Mesodermal cell (in vitro differentiated cells): ENCODE measurements at regions not wholly inside any gene's neighbourhood (a gene's known extent, or its start where the extent isn't known, plus 50 kb on each side); places are given as distances from the start of the nearest gene placed in this dataset.
"Not testable (repeated sequence)": the region's sequence is repeated elsewhere in the genome, so short reads cannot be mapped to it uniquely, and the experiment has no call there.

Source experiments
- H3K27ac ChIP-seq: 2 replicates; pipeline ENCODE4 v1.7.0; 2013; ENCODE audit warnings: mild to moderate bottlenecking, low read depth, low read length, moderate library complexity; ENCODE audit not compliant: severe bottlenecking
- H3K36me3 ChIP-seq: 2 replicates; pipeline ENCODE4 v1.7.1; 2013; ENCODE audit warnings: mild to moderate bottlenecking, low read length, moderate library complexity; ENCODE audit not compliant: control insufficient read depth, insufficient read depth
- H3K4me1 ChIP-seq: one replicate; pipeline ENCODE4 v1.7.1; 2013; ENCODE audit warnings: mild to moderate bottlenecking, low read length; ENCODE audit not compliant: insufficient read depth, control insufficient read depth, poor library complexity, severe bottlenecking
- H3K4me3 ChIP-seq: 2 replicates; pipeline ENCODE4 v1.7.0; 2013; ENCODE audit warnings: low read length, control low read depth, mild to moderate bottlenecking; ENCODE audit not compliant: insufficient read depth, poor library complexity, severe bottlenecking; ENCODE audit errors: extremely low read depth
- H3K9me3 ChIP-seq: 2 replicates; pipeline ENCODE4 v1.7.1; 2013; ENCODE audit warnings: mild to moderate bottlenecking, low read length, moderate library complexity; ENCODE audit not compliant: control insufficient read depth
- WGBS, 2 experiments: methylation state at CpG; one replicate each; pipeline ENCODE4 v1.1.5; 2013; ENCODE audit warnings: missing lambda C conversion rate in 2 of 2; ENCODE audit not compliant: insufficient coverage in 2 of 2; 5-methylcytosine and 5-hydroxymethylcytosine counted together

- no peaks in the 10 kb centered on the region for H3K4me1 ChIP-seq
- no peak overlapping the region for H3K4me3 ChIP-seq
- no peaks in the 10 kb centered on the region for H3K9me3 ChIP-seq
- H3K27ac ChIP-seq = no peak overlapping the region
- H3K36me3 ChIP-seq = no peaks in the 10 kb centered on the region
- 10 to 67% methylated on average over 1 of the region's 1 CpG for WGBS, 2 experiments
Observed at GRCh38 chr4:29375716-29376115, 1344.5 kb upstream of the PCDH7 start.

- H3K9me3 ChIP-seq, H3K27ac ChIP-seq, H3K4me1 ChIP-seq, H3K36me3 ChIP-seq, H3K4me3 ChIP-seq: not testable (repeated sequence)
Observed at GRCh38 chr4:29378237-29378636, 1341.9 kb upstream of the PCDH7 start.

- WGBS, 2 experiments = 86% methylated on average over 1 of the region's 1 CpG; no CpG with 5 or more reads in 1 of the 2 experiments
Observed at GRCh38 chr4:29390921-29391320, 1329.2 kb upstream of the PCDH7 start.

GRCh38 chr4:29405116-29405515 lies 1315.1 kb upstream of the PCDH7 start:
- no CpG with 5 or more reads among the region's 3 CpGs for WGBS, 2 experiments
- no peaks in the 10 kb centered on the region for H3K4me1 ChIP-seq
- no peaks in the 10 kb centered on the region for H3K9me3 ChIP-seq
- no peak overlapping the region for H3K4me3 ChIP-seq
- no peak overlapping the region for H3K27ac ChIP-seq
- no peaks in the 10 kb centered on the region for H3K36me3 ChIP-seq

More at GRCh38 chr4:29390921-29391320, 1329.2 kb upstream of the PCDH7 start:
- peaks cover 10% of the 10 kb centered on the region for H3K9me3 ChIP-seq
- no peaks in the 10 kb centered on the region for H3K36me3 ChIP-seq
- H3K4me3 ChIP-seq = no peak overlapping the region
- H3K4me1 ChIP-seq = no peaks in the 10 kb centered on the region
- no peak overlapping the region for H3K27ac ChIP-seq

- H3K36me3 ChIP-seq = no peaks in the 10 kb centered on the region
- 92 to 93% methylated on average over 2 of the region's 3 CpGs for WGBS, 2 experiments
Observed at GRCh38 chr4:29415771-29416170, 1304.4 kb upstream of the PCDH7 start.

GRCh38 chr4:29423836-29424721 lies 1296.1 kb upstream of the PCDH7 start:
- Histone ChIP-seq H3K27ac (peak overlapping the region; percentile 75), H3K36me3 (no peaks in the 10 kb centered on the region), H3K9me3 (no peaks in the 10 kb centered on the region), H3K4me3 (no peak overlapping the region), H3K4me1 (no peaks in the 10 kb centered on the region)
- WGBS, 2 experiments = 85% methylated on average over 3 of the region's 7 CpGs; no CpG with 5 or more reads in 1 of the 2 experiments

More at GRCh38 chr4:29415771-29416170, 1304.4 kb upstream of the PCDH7 start:
- no peak overlapping the region for H3K27ac ChIP-seq
- no peak overlapping the region for H3K4me3 ChIP-seq
- no peaks in the 10 kb centered on the region for H3K9me3 ChIP-seq
- H3K4me1 ChIP-seq = no peaks in the 10 kb centered on the region

GRCh38 chr4:29453303-29453820 lies 1266.8 kb upstream of the PCDH7 start:
- no peaks in the 10 kb centered on the region for H3K9me3 ChIP-seq
- no peaks in the 10 kb centered on the region for H3K4me1 ChIP-seq
- H3K4me3 ChIP-seq = no peak overlapping the region
- no peak overlapping the region for H3K27ac ChIP-seq
- WGBS, 2 experiments = 85% methylated on average over 2 to 3 of the region's 5 CpGs
- H3K36me3 ChIP-seq = no peaks in the 10 kb centered on the region

GRCh38 chr4:29459926-29460325 lies 1260.2 kb upstream of the PCDH7 start:
- Histone ChIP-seq H3K4me3 (no peak overlapping the region), H3K4me1 (no peaks in the 10 kb centered on the region), H3K27ac (no peak overlapping the region), H3K36me3 (no peaks in the 10 kb centered on the region), H3K9me3 (no peaks in the 10 kb centered on the region)
- WGBS, 2 experiments = 100% methylated on average over 2 of the region's 3 CpGs; no CpG with 5 or more reads in 1 of the 2 experiments

- H3K9me3 ChIP-seq = no peaks in the 10 kb centered on the region
- H3K36me3 ChIP-seq = no peaks in the 10 kb centered on the region
- H3K4me1 ChIP-seq = no peaks in the 10 kb centered on the region
- no peak overlapping the region for H3K4me3 ChIP-seq
- 60 to 83% methylated on average over 1 of the region's 1 CpG for WGBS, 2 experiments
- no peak overlapping the region for H3K27ac ChIP-seq
Observed at GRCh38 chr4:29467044-29467717, 1253.0 kb upstream of the PCDH7 start.
